ENCODE measurements at regions not wholly inside any gene's neighbourhood (a gene's known extent, or its start where the extent isn't known, plus 50 kb on each side); places are given as distances from the start of the nearest gene placed in this dataset.
A peak's percentile ranks its signal among the peaks of the same experiment; 100 is the strongest.
"Not testable (repeated sequence)": the region's sequence is repeated elsewhere in the genome, so short reads cannot be mapped to it uniquely, and the experiment has no call there.

DNA sequence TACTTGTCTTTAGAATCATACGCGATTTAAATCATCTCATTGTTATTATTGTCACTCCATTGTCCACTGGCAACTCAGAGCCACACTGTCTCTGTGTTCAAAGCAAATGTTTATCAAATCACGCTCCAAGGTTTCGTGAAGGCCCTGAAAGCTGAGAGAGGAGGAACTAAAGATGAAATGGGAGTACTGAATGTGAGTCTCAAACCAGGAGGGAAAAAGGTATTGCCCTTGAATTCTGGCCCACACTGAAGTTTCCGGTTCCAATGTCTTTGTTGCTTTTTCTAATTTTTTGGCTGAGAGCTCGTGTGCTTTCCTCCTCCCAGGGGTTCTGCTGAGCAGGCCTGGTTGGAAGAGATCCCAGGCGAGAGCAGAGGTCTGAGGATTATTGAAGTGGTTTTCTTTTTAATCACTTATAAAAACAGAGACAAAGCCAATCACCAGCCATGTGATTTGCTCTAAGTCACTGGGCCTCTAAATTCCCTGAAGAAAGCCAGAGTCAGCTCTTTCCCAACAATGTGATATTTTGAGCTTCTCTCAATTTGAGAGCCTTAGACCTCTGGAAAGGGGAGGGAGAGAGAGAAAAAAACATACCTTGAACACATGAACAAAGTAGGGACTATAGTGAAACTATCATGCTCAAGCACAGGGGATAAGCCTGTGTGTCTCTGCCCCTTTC is 420.8 kb upstream of the GRAMD2B start:
- Histone ChIP-seq H3K36me3 (ENCODE audit: insufficient read depth) (no peaks in the 10 kb centered on the region), H3K27ac (ENCODE audit: low read depth) (no peak overlapping the region), H3K4me3 (ENCODE audit: low read depth, low read length) (no peak overlapping the region)

DNA sequence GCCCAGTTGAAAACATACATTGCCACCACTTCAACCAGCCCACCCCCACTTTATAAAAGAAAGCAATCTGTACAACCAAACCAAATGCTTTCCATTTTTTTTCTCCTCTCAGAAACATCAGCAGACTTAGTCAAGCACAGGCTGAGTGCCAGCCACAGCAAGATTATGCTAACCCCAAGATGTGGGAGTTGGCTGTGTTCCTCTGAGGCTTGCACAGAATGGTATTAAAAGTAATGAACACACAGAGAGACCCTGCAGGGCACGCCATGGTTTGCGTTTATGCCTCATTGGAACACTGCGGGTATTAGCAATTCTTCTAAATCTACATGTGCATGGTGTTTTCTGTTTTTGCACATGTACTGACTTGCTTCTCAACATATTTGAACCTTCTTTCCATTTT is 419.9 kb upstream of the GRAMD2B start:
- Histone ChIP-seq H3K4me3 (ENCODE audit: low read depth, low read length) (no peak overlapping the region), H3K36me3 (ENCODE audit: insufficient read depth) (no peaks in the 10 kb centered on the region), H3K4me1 (ENCODE audit: insufficient read depth) (no peaks in the 10 kb centered on the region), H3K27ac (ENCODE audit: low read depth) (no peak overlapping the region)
- no peak for DNase-seq (ENCODE audit: extremely low spot score)
- WGBS = 36% methylated on average over 3 of the region's 3 CpGs

More for the DNA sequence above, 420.8 kb upstream of the GRAMD2B start:
- DNase-seq (ENCODE audit: extremely low spot score) = no peak
- WGBS = 32% methylated on average over 7 of the region's 7 CpGs
- no peaks in the 10 kb centered on the region for H3K4me1 ChIP-seq (ENCODE audit: insufficient read depth)

- H3K4me3 ChIP-seq (ENCODE audit: low read depth, low read length) = no peak overlapping the region
- H3K36me3 ChIP-seq (ENCODE audit: insufficient read depth) = no peaks in the 10 kb centered on the region
- no peaks in the 10 kb centered on the region for H3K4me1 ChIP-seq (ENCODE audit: insufficient read depth)
- H3K27ac ChIP-seq (ENCODE audit: low read depth) = no peak overlapping the region
- 18% methylated on average over 2 of the region's 2 CpGs for WGBS
- DNase-seq (ENCODE audit: extremely low spot score) = peak; percentile 51
These were observed 418.6 kb upstream of the GRAMD2B start for GRCh38 chr5:126004636-126005035.

GRCh38 chr5:126007841-126008240 is 415.4 kb upstream of the GRAMD2B start:
- Histone ChIP-seq H3K36me3 (ENCODE audit: insufficient read depth) (no peaks in the 10 kb centered on the region), H3K4me1 (ENCODE audit: insufficient read depth) (no peaks in the 10 kb centered on the region), H3K4me3 (ENCODE audit: low read depth, low read length) (no peak overlapping the region), H3K27ac (ENCODE audit: low read depth) (no peak overlapping the region)
- no peak for DNase-seq (ENCODE audit: extremely low spot score)
- 98% methylated on average over 1 of the region's 1 CpG for WGBS

DNA sequence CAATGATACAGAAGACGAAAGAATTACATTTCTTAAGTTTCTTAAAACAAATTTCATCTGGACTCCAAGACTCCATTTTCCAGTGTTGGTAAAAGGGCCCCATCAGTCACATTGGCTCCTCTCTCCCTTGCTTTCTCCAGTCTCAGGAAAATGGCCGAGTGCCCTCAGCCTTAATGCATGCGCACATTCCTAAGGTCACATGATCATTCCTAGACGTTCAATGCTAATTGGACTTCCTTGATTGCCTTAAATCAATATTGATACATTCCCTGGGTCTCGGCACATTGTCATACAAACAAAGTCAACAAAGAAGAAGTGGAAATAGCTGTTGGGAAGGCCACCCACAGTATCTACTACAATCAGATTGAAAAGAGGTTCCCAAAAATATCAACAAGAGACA is 413.6 kb upstream of the GRAMD2B start:
- Histone ChIP-seq H3K27ac (ENCODE audit: low read depth) (no peak overlapping the region), H3K4me1 (ENCODE audit: insufficient read depth) (no peaks in the 10 kb centered on the region), H3K36me3 (ENCODE audit: insufficient read depth) (no peaks in the 10 kb centered on the region), H3K4me3 (ENCODE audit: low read depth, low read length) (no peak overlapping the region)
- DNase-seq (ENCODE audit: extremely low spot score) = no peak
- WGBS = 64% methylated on average over 5 of the region's 5 CpGs

DNA sequence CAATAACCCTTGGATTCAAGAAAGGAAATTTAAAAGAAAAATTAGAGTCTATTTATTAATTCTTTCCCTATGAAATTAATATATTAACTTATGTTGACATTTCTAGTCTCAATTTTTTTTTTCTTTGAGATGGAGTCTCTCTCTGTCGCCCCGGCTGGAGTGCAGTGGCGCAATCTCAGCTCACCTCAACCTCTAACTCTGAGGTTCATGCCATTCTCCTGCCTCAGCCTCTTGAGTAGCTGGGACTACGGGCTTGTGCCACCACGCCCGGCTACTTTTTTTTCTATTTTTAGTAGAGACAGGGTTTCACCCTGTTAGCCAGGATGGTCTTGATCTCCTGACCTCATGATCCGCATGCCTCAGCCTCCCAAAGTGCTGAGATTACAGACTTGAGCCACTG is 411.7 kb upstream of the GRAMD2B start:
- not testable (repeated sequence) for DNase-seq (ENCODE audit: extremely low spot score); H3K4me1 ChIP-seq (ENCODE audit: insufficient read depth); H3K36me3 ChIP-seq (ENCODE audit: insufficient read depth); H3K27ac ChIP-seq (ENCODE audit: low read depth); H3K4me3 ChIP-seq (ENCODE audit: low read depth, low read length)
- 95% methylated on average over 7 of the region's 7 CpGs for WGBS

- Histone ChIP-seq H3K4me3 (ENCODE audit: low read depth, low read length) (no peak overlapping the region), H3K36me3 (ENCODE audit: insufficient read depth) (no peaks in the 10 kb centered on the region), H3K4me1 (ENCODE audit: insufficient read depth) (no peaks in the 10 kb centered on the region), H3K27ac (ENCODE audit: low read depth) (no peak overlapping the region)
- DNase-seq (ENCODE audit: extremely low spot score) = no peak
- 85% methylated on average over 1 of the region's 1 CpG for WGBS
These were observed 408.5 kb upstream of the GRAMD2B start for GRCh38 chr5:126014676-126015075.

GRCh38 chr5:126015235-126016181 is 407.7 kb upstream of the GRAMD2B start:
- Histone ChIP-seq H3K36me3 (ENCODE audit: insufficient read depth) (no peaks in the 10 kb centered on the region), H3K4me3 (ENCODE audit: low read depth, low read length) (no peak overlapping the region), H3K4me1 (ENCODE audit: insufficient read depth) (no peaks in the 10 kb centered on the region), H3K27ac (ENCODE audit: low read depth) (no peak overlapping the region)
- WGBS = 59% methylated on average over 8 of the region's 8 CpGs
- DNase-seq (ENCODE audit: extremely low spot score) = no peak

GRCh38 chr5:126016256-126016655 is 407.0 kb upstream of the GRAMD2B start:
- H3K27ac ChIP-seq (ENCODE audit: low read depth) = no peak overlapping the region
- no peak for DNase-seq (ENCODE audit: extremely low spot score)
- WGBS = 49% methylated on average over 1 of the region's 1 CpG

GRCh38 chr5:126017096-126017495 is 406.1 kb upstream of the GRAMD2B start:
- no peak for DNase-seq (ENCODE audit: extremely low spot score)
- WGBS = 99% methylated on average over 2 of the region's 2 CpGs
- Histone ChIP-seq H3K4me1 (ENCODE audit: insufficient read depth) (no peaks in the 10 kb centered on the region), H3K4me3 (ENCODE audit: low read depth, low read length) (no peak overlapping the region), H3K36me3 (ENCODE audit: insufficient read depth) (no peaks in the 10 kb centered on the region), H3K27ac (ENCODE audit: low read depth) (no peak overlapping the region)

More at GRCh38 chr5:126016256-126016655, 407.0 kb upstream of the GRAMD2B start:
- Histone ChIP-seq H3K4me1 (ENCODE audit: insufficient read depth) (no peaks in the 10 kb centered on the region), H3K36me3 (ENCODE audit: insufficient read depth) (no peaks in the 10 kb centered on the region), H3K4me3 (ENCODE audit: low read depth, low read length) (no peak overlapping the region)

GRCh38 chr5:126020770-126021169 is 402.4 kb upstream of the GRAMD2B start:
- H3K4me3 ChIP-seq (ENCODE audit: low read depth, low read length) = no peak overlapping the region
- no peak overlapping the region for H3K27ac ChIP-seq (ENCODE audit: low read depth)
- no peaks in the 10 kb centered on the region for H3K36me3 ChIP-seq (ENCODE audit: insufficient read depth)
- DNase-seq (ENCODE audit: extremely low spot score) = no peak
- H3K4me1 ChIP-seq (ENCODE audit: insufficient read depth) = no peaks in the 10 kb centered on the region
- 90% methylated on average over 5 of the region's 5 CpGs for WGBS

- Histone ChIP-seq H3K4me3 (ENCODE audit: low read depth, low read length) (no peak overlapping the region), H3K27ac (ENCODE audit: low read depth) (no peak overlapping the region), H3K36me3 (ENCODE audit: insufficient read depth) (no peaks in the 10 kb centered on the region), H3K4me1 (ENCODE audit: insufficient read depth) (no peaks in the 10 kb centered on the region)
- no peak for DNase-seq (ENCODE audit: extremely low spot score)
- 66% methylated on average over 2 of the region's 2 CpGs for WGBS
These were observed 399.2 kb upstream of the GRAMD2B start for GRCh38 chr5:126023994-126024441.

DNA sequence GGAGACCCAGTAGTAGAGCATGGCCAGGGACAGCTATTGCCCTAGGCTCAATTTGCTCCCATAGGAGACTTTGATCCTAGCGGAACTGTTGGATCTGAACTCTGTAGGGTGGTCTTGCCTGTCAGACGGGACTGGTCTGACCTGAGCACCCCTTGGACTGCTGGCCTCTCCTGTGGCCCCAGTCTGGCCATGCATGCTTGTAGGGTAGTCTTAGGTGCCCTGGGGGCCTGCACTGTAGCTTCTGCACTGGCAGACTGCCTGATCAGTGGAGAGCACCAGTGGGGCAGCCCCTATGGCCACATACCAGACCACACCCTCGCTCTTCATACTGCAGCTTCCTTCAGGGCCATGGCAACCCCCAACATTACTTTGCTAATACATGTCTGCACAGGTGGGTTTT is 396.1 kb upstream of the GRAMD2B start:
- no peak for DNase-seq (ENCODE audit: extremely low spot score)
- H3K4me3 ChIP-seq (ENCODE audit: low read depth, low read length) = no peak overlapping the region
- no peaks in the 10 kb centered on the region for H3K4me1 ChIP-seq (ENCODE audit: insufficient read depth)
- no peak overlapping the region for H3K27ac ChIP-seq (ENCODE audit: low read depth)
- 97% methylated on average over 3 of the region's 3 CpGs for WGBS
- H3K36me3 ChIP-seq (ENCODE audit: insufficient read depth) = no peaks in the 10 kb centered on the region

DNA sequence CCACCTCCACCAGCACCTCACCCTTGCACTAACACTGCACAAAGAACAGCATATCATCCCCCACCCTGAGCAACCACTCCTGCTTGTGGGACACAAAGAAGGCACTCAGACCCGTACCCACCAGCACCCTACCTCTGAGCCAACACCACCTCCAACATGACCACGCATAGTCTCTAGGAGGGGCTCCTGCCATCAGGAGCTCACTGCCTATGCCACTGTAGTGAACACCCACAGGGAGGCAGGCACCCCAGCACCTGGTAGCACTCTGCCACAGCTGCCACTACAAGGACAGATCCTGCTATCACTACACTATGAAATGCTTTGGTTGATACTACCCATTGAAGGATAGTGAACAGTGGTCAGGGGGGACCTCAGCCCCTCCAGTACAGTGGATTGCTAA is 395.6 kb upstream of the GRAMD2B start:
- 100% methylated on average over 2 of the region's 2 CpGs for WGBS
- H3K36me3 ChIP-seq (ENCODE audit: insufficient read depth) = no peaks in the 10 kb centered on the region
- DNase-seq (ENCODE audit: extremely low spot score) = no peak
- no peaks in the 10 kb centered on the region for H3K4me1 ChIP-seq (ENCODE audit: insufficient read depth)
- H3K4me3 ChIP-seq (ENCODE audit: low read depth, low read length) = no peak overlapping the region
- no peak overlapping the region for H3K27ac ChIP-seq (ENCODE audit: low read depth)

Measured in urinary bladder (tissue), 3 donors.